Hindlimb muscle (tissue), 1 donor: ENCODE measurements at regions not wholly inside any gene's neighbourhood (a gene's known extent, or its start where the extent isn't known, plus 50 kb on each side); places are given as distances from the start of the nearest gene placed in this dataset.

Experiments
- DNase-seq: peaks from one replicate; pipeline ENCODE4 v3.0.0-alpha.2; 2013

- no peak for DNase-seq
These were observed 76.5 kb upstream of the ADRB1 start for GRCh38 chr10:113967126-113967525.

DNA sequence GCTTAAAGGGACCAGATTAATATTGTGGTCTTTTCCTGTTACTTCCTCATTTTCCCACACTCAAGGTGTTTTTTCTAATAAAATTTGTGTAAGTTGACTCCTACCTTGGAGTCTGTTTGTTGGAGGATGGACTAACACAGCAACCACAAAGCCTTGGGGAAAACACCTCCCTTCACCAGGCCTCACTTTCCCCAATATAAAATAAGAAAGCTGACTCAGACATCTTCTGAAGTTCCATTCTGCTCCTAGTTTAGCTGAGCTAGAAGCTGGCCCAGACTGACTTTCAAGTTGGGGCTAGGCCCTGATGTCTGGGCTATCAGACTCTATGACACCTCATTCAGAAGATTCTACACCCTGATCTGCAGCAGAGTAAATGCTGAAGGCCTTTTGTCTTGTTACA lies 73.0 kb upstream of the ADRB1 start:
- no peak for DNase-seq

DNA sequence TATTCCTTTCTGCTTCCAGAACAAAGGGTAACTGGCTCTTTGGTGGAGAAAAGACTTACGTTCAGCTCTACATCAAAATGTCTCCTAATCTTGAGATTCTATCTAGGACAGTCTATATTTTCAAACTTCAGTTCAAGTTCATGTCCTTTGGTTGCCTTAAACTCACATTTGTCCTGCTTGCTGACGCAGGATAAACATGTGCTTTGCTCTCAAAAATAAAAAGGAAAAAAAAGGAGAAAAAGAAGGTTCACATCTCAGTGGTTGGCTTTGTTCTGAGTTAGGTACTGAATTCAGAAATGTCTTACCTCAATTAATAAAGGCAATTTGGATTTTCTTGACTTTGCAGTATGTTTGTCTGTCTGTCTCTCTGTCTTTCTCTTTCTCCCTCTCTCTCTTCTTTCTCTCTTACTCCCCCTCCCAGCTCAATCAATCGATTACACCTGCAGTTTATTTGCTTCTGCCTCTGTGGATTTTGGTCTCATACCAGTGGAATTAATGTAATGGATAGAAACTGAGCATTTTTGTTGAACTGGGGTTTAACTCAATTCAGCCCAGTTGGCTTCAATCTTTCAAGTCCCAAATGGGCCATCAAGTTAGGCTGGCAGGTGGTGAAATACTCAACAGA lies 72.2 kb upstream of the ADRB1 start:
- no peak for DNase-seq

DNA sequence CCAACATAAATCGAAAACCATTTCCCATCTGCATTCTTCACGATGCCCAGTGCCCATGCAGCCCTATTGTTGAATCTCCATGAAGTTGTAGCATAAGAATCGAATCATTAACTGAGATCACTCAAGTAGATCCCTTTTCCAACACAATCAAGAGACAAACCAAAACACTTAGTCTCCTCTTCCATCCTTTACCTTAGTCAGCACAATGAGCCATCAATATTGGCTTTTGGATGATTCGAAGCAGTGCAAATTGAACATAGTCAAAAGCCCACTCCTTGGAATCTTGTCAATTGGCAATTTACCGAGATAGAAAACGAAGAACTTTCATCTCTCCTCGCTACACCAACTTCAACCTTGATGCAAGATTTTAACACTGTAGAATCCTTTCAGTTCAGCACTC lies 66.5 kb upstream of the ADRB1 start:
- DNase-seq: no peak

GRCh38 chr10:113978802-113979201 lies 64.9 kb upstream of the ADRB1 start:
- no peak for DNase-seq

GRCh38 chr10:113979409-113979808 lies 64.3 kb upstream of the ADRB1 start:
- DNase-seq: no peak

DNA sequence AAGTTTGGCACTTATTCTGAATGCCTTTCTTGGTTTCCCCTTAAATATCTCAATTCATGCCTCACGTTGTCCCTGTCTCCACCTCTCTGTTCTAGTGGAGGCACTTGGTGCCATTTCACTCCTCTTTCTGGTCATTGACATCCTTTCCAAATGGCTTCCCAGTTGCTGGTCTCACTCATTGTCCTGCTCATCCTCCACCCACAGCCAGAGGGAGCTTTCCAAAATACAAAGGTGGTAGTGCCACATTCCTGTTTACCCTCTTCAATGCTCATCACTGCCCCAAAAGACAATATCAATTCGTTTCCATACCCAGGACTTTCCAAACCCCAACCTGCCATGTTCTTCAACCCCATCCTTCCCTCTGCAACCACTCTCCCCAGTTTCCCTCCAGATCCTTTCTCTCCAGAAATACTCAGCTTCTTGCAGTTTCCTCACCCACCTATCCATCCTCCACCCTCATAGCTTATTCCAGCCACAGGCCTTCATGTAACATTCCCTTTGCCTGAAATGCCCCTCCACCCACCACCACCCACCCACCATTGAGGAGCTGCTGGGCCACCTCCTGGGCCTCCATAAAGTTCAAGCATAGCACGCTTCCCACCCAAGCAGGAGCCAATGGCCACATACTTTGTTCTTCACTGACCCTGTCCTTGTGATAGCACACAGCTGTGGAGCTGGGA lies 63.1 kb upstream of the ADRB1 start:
- no peak for DNase-seq

GRCh38 chr10:113982296-113982695 lies 61.4 kb upstream of the ADRB1 start:
- no peak for DNase-seq

DNA sequence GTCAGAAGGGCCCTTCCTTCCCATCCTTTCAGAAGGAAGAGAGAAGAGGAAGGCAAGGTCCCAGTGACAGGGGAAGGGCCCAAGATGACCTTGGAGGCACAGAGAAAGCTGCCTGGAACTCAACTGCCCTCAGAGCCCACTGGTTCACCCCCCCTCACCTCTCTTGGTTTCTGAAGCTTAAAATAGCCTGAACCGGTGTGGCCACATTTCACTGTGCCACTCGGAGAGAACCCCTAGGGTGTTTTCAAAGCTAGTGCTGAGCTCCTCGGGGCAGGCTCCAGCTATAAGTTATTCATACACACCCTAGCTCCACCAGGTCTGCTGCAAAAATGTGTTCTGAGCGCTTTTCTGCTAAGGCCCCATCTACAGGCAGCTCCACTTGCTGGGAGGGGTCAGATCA lies 60.9 kb upstream of the ADRB1 start:
- no peak for DNase-seq

DNA sequence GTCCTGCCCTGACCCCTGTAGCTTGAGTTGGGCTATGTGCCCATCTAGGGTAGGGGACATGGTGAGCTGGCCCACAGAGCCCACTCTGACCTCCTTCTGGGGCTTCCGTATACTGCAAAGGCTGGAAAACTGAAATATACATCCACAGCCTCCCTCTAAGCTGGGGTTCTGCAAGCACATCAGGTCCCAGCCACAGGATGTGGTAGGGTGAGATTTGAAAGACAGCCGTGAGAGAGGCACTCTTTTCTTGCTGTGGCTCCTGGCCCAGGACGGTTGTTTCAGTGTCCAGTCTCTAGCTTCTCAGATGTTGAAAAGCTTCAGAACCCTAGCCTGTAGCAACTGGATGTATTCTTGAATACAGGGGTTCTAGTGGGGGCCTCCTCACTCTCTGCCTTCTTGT lies 60.1 kb upstream of the ADRB1 start:
- DNase-seq: no peak

- no peak for DNase-seq
These were observed 58.3 kb upstream of the ADRB1 start for GRCh38 chr10:113985297-113985844.

- no peak for DNase-seq
These were observed 57.4 kb upstream of the ADRB1 start for GRCh38 chr10:113986316-113986715.

- no peak for DNase-seq
These were observed 56.5 kb upstream of the ADRB1 start for GRCh38 chr10:113987156-113987555.

GRCh38 chr10:113987805-113988204 lies 55.9 kb upstream of the ADRB1 start:
- DNase-seq: no peak

DNA sequence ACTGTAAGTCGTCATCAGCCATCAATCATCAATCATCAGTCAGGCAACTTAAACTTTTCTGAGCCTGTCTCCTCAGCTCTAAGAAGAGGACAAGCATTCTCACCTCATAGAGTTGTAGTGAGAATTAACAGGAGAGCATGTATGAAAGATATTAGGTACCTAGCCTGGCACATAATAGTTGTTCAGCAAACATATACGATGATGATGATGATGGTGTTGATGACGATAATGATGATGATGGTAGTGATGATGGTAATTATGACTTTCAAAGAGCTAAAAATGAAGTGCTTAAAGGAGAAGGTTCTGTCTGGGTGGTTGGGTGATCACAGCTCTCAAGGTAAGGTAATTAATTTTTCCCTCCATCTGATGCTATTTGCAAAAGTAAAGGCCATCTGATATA lies 55.1 kb upstream of the ADRB1 start:
- DNase-seq: no peak

DNA sequence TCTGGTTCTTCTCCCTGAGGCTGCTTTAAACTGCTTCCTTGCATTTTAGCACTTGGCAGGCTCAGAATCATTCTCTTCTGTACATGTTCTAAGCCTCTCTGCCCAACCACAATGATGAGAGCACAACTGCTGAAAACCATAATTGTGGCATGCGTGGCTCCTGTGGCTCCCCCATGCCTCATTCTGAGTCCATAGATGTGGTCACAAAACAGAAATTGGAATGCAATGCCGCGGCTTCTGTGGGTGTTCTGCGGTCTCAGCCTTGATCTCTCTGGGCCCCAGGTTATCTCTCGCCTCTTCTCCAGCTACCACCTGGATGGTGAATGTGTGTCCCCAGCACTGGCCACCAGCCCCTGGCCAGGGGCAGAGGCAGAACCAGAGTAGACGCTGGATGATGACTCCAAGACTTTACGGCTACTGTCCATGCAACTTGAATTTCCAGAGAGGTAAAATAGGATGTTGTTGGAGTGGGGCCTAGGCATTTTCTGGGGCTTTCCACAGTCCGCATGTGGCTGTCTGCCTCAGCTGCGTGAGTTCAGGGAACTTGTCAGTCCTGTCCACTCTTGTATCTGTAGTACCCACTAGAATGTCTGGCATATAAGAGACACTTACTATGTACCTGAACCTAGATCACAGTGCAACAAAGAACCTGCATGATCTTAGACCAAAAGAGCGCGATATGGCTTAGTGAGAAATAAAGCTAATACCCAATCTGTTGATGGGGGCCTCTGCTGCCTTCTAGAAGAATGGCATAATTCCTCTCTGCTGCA lies 52.4 kb upstream of the ADRB1 start:
- DNase-seq: no peak

DNA sequence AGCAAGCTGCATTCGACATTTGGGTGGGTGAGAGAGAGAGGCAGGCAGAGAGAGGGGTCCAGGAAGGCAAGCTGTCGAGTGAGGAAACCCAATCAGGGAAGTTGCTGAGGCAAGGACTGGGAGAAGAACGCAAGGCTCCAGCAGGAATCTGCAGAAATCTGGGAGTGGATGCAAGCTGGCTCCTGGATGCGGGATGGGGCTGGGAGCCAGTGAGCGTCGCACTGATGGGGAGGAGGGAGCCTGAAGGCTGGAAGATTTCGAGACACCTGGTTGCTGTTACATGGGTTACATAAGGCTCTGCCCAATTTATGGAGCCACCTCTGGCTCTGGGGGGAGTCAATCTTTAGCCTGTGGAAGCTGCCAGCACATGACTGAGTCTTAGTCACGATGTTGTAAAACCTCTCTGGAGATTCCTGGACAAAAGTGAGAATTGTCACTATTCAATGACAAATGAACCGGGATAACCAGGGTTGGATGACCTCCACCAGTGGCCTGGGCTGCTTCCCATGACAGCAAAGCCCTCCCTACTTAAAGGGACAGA lies 51.1 kb upstream of the ADRB1 start:
- no peak for DNase-seq

DNA sequence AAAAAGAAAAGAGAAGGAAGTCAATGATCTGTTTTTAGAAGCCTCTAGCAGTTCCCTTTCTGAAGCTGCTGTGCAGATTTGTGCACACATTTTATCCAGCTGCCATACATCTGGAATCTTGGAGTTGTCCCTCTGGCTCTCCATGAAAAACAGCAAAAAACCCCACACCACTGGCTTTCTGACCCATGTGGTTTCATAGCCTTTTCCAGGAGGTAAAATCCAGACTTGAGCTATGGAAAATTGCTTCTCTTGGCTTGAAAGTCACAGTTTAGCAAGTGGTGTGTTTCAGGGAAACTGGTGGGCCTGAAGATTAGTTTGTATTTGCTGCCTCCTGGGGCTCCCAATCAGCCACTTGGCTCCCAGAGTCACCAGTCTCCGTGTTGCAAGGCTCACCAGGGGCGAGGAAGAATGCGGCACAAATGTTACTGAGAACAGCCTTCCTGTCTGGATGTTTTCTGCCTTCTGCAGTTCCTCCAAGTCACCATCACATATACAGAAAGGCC lies 50.1 kb upstream of the ADRB1 start:
- DNase-seq: peak; percentile 56
